ENCODE measurements at regions not wholly inside any gene's neighbourhood (a gene's known extent, or its start where the extent isn't known, plus 50 kb on each side); places are given as distances from the start of the nearest gene placed in this dataset.

DNA sequence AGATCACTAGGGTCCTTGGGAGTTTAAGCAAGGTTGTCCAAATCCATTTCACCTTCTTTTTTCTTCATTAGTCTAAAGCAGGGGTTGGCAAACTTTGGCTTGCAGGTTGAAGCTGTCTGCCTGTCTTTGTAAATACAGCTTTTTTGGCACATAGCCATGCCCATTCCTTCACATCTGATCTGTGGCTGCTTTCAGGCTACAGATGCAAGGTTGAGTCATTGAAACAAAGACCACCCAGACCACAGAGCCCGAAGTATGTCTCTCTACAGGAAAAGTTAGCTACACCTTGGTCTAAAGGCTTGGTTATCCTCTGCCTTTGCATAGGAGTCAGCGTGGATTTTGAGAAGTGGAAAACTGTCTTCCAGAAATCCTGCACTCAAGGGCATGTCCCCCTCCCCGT lies 238.1 kb upstream of the STS start:
- Histone ChIP-seq H3K27ac (no peak overlapping the region), H3K4me1 (no peaks in the 10 kb centered on the region), H3K9me3 (peaks cover 0 to 4% of the 10 kb centered on the region in 2 donors), H3K36me3 (no peaks in the 10 kb centered on the region), H3K4me3 (no peak overlapping the region), H3K27me3 (no peaks in the 10 kb centered on the region)
- no peak for TF ChIP-seq POLR2A (IDR thresholded peaks at IDR 0.05)
- TF ChIP-seq, protein P1, sequence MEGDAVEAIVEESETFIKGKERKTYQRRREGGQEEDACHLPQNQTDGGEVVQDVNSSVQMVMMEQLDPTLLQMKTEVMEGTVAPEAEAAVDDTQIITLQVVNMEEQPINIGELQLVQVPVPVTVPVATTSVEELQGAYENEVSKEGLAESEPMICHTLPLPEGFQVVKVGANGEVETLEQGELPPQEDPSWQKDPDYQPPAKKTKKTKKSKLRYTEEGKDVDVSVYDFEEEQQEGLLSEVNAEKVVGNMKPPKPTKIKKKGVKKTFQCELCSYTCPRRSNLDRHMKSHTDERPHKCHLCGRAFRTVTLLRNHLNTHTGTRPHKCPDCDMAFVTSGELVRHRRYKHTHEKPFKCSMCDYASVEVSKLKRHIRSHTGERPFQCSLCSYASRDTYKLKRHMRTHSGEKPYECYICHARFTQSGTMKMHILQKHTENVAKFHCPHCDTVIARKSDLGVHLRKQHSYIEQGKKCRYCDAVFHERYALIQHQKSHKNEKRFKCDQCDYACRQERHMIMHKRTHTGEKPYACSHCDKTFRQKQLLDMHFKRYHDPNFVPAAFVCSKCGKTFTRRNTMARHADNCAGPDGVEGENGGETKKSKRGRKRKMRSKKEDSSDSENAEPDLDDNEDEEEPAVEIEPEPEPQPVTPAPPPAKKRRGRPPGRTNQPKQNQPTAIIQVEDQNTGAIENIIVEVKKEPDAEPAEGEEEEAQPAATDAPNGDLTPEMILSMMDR (IDR thresholded peaks at IDR 0.05) = no peak
- TF ChIP-seq POLR2AphosphoS5 (IDR thresholded peaks at IDR 0.05) = no peak
- intact Hi-C loops (cut with DNase I; ENCODE audit: low total_unique reads) = no loop called here
- DNase-seq (ENCODE audit: low spot score in 2 of 2) = no peak

DNA sequence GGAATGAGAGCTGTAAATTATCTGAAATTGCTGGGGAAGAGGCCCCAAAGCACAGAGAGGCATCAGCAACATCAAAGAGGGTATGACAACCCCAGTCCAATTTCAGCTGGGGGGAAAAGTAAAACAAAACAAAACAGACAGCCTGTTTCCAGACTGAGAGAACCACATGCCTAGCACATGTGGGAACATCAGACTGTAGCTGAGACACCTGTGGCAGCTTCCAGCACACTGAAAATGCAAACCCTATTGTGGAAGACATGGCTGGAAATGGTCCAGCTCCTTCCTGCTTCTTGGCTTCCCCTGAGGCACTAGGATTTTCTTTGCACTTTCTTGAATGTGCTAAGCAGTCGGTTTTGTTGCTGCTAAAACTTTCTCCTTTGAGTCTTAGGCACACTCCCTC lies 240.9 kb upstream of the STS start:
- intact Hi-C loops (cut with DNase I; ENCODE audit: low total_unique reads) = no loop called here
- Histone ChIP-seq H3K4me3 (no peak overlapping the region), H3K36me3 (no peaks in the 10 kb centered on the region), H3K9me3 (peaks cover 0 to 4% of the 10 kb centered on the region in 2 donors), H3K4me1 (no peaks in the 10 kb centered on the region), H3K27ac (no peak overlapping the region), H3K27me3 (no peaks in the 10 kb centered on the region)
- DNase-seq (ENCODE audit: low spot score in 2 of 2) = no peak
- TF ChIP-seq, protein P1 (IDR thresholded peaks at IDR 0.05) = no peak
- no peak for TF ChIP-seq POLR2A (IDR thresholded peaks at IDR 0.05)
- TF ChIP-seq POLR2AphosphoS5 (IDR thresholded peaks at IDR 0.05) = no peak

GRCh38 chrX:6904156-6904555 lies 243.4 kb upstream of the STS start:
- TF ChIP-seq POLR2AphosphoS5 (IDR thresholded peaks at IDR 0.05) (no peak), POLR2A (IDR thresholded peaks at IDR 0.05) (no peak)
- TF ChIP-seq, protein P1 (IDR thresholded peaks at IDR 0.05) = no peak
- no peak for DNase-seq (ENCODE audit: low spot score in 2 of 2)
- Histone ChIP-seq H3K27me3 (no peaks in the 10 kb centered on the region), H3K4me1 (no peaks in the 10 kb centered on the region), H3K9me3 (peaks cover 0 to 4% of the 10 kb centered on the region in 2 donors), H3K27ac (no peak overlapping the region), H3K4me3 (no peak overlapping the region), H3K36me3 (no peaks in the 10 kb centered on the region)
- intact Hi-C loops (cut with DNase I; ENCODE audit: low total_unique reads) = no loop called here

DNA sequence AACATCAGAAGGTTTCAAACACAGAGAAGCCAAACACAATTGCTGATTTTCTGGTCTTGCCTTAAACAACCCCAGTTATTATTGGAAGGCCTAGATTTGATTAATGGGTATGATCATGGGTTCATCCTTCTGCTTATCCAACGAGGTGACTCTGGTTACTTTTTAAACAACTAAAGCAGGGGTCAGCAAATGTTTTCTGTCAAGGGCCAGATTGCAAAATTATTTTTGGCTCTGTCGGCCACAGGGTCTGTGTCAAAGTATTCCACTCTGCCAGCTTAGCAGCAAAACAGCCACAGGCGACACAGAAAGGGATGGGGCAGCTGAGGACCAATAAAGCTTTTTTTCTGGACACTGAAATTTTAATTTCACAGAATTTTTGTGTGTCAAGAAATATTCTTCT lies 249.1 kb upstream of the STS start:
- Histone ChIP-seq H3K27ac (no peak overlapping the region), H3K4me3 (no peak overlapping the region), H3K9me3 (no peaks in the 10 kb centered on the region), H3K36me3 (no peaks in the 10 kb centered on the region), H3K27me3 (no peaks in the 10 kb centered on the region), H3K4me1 (no peaks in the 10 kb centered on the region)
- no peak for DNase-seq (ENCODE audit: low spot score in 2 of 2)
- TF ChIP-seq POLR2A (IDR thresholded peaks at IDR 0.05) (no peak), POLR2AphosphoS5 (IDR thresholded peaks at IDR 0.05) (no peak)
- TF ChIP-seq, protein P1 (IDR thresholded peaks at IDR 0.05) = no peak
- intact Hi-C loops (cut with DNase I; ENCODE audit: low total_unique reads) = loop anchor here (10.0 kb wide), 1 partner anchor 886 kb away; no protein-coding TSS in a partner anchor

DNA sequence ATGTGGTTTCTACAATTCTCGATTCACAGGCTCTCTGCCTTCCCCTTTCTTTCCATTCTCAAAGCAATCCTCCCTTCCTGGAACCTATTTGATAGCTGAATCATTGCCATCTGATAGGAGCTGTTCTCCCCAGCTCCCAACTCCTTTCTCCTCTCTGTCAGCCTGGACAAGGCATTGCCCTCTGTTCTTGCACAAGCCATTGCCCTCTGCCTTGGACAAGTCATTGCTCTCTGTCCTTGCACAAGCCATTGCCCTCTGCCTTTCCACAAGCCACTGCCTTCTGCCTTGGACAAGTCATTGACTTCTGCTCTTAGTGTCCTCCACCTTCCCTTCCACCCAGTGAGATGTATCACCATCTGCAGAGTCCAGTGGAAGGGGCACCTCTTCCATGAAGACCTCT lies 256.1 kb upstream of the STS start:
- Histone ChIP-seq H3K27me3 (no peaks in the 10 kb centered on the region), H3K4me3 (no peak overlapping the region), H3K9me3 (no peaks in the 10 kb centered on the region), H3K4me1 (no peaks in the 10 kb centered on the region), H3K36me3 (no peaks in the 10 kb centered on the region), H3K27ac (no peak overlapping the region)
- TF ChIP-seq, protein P1 (IDR thresholded peaks at IDR 0.05) = no peak
- TF ChIP-seq POLR2AphosphoS5 (IDR thresholded peaks at IDR 0.05) (no peak), POLR2A (IDR thresholded peaks at IDR 0.05) (no peak)
- intact Hi-C loops (cut with DNase I; ENCODE audit: low total_unique reads) = loop anchor here (10.0 kb wide), 1 partner anchor 893 kb away; no protein-coding TSS in a partner anchor
- no peak for DNase-seq (ENCODE audit: low spot score in 2 of 2)
